IPS DF 19.7 (cell line): ENCODE measurements at regions not wholly inside any gene's neighbourhood (a gene's known extent, or its start where the extent isn't known, plus 50 kb on each side); places are given as distances from the start of the nearest gene placed in this dataset.

Experiments used
- DNase-seq: peaks from one replicate; pipeline ENCODE4 v3.0.0-alpha.2; 2013; ENCODE audit warnings: low read depth, low spot score

GRCh38 chr12:53836119-53836655 lies 84.4 kb upstream of the CISTR start:
- DNase-seq = no peak

DNA sequence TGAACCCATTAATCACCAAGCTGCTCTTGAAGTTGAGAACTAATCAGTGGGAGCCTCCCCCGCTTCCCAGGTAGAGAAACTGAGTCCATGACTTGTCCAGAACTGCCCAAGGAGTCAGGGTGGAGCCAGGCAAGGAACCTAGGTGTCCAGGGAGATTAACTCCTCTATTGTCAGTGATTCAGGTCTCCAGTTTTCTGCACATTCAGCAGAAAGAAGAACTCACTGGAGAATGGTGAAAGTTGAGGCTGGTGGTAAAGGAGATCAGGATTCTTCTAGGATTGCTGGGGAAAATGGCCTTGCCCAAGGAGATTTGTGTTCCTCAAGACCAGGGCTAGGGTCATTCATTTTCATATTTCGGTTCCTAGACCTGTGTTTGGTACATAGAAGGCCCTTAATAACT lies 87.2 kb upstream of the CISTR start:
- DNase-seq = no peak

DNA sequence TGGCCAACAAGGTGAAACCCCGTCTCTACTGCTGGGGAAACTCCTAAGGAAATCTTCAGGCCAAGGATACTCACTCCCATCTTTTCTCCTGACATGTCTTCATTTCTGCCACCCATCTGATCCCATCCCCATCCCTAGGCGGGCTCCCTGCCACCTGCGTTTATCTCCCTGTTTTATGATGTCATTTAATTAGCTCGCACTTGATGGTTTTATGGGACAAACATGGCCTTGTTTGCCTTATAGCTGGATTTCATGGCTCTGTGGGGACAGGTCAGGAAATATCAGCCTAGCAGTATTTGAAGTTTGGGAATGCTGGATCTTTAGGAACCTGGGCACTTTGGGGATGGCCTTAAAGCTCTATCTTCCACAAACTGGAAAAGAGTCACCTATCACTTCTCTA lies 88.5 kb upstream of the CISTR start:
- no peak for DNase-seq

DNA sequence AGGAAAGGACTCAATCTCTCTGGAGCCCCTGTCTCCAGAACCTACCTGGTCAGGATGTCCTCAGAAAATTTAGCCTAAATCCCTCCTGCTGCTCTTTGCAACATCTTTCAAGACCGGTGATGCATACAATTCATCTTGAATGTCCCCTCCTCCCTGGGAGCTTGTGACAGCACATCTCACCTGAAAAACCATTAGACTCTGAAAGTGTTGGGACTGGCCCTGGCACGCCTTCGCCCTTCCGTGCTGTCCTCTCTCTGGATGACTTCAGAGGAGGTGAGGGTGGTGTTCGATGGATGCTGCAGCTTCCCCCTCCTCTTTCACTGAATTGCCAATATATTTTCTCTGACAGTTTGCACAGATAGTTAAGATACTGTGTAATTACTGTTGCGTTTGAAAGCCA lies 90.9 kb upstream of the CISTR start:
- no peak for DNase-seq

- DNase-seq = no peak
Observed at GRCh38 chr12:53843545-53843944, 91.8 kb upstream of the CISTR start.

DNA sequence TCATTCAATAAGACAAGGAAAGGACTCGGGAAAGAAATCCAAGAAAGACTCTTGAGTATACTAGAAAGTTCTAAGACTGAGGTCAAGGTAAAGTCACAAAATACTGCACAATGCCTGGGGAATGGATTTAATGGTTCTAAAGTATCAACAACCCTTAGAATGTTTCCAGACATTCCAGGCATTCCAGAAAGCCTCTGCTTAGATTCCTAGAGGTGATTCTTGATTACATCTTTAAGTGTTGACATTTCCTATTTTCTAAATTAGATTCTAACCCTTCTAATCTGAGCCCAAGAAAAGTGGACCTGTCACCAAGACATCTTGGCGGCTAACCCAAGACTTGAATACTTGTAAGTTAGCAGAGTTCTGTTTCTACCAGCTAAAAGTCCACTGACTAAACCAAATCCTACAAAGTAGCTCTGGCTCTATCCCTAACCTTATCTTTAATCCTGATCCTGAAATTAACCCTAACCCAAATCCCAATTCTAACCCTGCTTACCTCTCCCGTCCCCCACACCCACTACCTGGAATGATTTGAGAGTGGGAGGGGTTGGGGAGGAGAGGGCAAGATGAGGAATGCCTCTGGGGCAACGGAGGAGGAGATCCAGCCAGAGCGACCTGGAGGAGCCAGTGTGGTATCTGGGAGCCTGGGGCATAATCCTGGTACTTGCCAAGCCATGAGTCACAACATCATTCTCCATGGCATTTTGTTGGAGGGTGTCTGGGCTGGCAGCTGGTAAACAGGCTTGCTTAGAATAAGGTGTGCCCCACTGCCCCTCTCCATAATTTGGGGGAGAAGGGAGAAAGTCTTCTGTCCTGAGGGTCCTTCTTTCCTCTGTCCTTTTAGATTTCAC lies 93.4 kb upstream of the HOXC13 start:
- DNase-seq = no peak

DNA sequence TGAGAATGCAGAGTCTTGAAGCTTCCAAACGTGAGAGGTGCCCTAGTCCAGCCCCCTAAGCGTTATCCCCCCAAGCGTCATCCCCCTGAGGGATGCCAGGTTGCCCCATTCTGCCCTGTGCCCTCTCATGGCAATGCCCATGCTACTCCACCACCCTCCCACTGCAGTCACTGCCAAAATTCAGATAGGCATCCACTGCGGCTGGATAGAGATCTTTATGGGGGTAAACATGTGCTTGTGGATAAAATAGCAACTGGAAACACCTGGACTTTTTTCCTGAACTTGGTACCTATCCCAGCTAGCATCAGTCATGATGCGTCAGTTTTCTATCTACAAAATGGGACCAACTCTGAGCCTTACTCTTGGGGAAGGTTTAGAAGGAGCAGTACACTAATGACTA lies 92.7 kb upstream of the HOXC13 start:
- no peak for DNase-seq

GRCh38 chr12:53849113-53849512 lies 89.5 kb upstream of the HOXC13 start:
- DNase-seq = no peak

GRCh38 chr12:53849656-53850055 lies 89.0 kb upstream of the HOXC13 start:
- no peak for DNase-seq

DNA sequence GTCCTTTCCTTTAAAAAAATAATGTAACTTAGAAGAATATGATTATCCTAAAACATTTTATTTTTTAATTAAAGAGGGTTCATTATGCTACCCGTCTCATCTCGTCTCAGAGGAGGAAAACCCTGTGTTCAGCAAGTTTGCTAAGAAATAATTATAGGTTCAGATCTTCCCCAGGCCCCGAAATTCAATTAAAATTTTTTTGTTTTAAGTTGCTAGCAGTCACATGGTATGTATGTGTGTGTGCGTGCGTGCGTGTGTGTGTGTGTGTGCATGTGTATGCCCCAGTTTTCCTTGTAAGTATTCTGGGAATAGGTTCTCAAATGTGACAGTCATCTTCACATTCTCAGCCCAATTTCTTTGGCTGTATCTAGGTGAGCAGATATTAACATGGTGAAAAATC lies 86.6 kb upstream of the HOXC13 start:
- no peak for DNase-seq

- DNase-seq = no peak
Observed at GRCh38 chr12:53852992-53853391, 85.6 kb upstream of the HOXC13 start.

GRCh38 chr12:53854701-53855316 lies 83.8 kb upstream of the HOXC13 start:
- no peak for DNase-seq

- no peak for DNase-seq
Observed at GRCh38 chr12:53856132-53856531, 82.5 kb upstream of the HOXC13 start.

DNA sequence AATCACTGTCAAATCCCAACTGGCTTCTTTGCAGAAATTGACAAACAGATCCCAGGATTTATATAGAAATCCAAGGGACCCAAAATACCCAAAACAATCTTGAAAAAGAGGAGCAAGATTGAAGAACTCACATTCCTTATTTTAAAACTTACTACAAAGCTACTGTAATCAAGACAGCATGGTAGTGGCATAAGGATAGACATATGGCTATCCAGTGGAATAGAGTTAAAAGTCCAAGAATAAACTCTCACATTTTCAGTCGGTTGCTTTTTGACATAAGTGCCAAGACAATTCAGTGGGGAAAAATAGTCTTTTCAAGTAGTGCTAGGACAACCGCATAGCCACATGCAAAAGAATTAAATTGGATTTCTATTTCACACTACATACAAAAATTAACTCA lies 81.0 kb upstream of the HOXC13 start:
- DNase-seq = no peak

DNA sequence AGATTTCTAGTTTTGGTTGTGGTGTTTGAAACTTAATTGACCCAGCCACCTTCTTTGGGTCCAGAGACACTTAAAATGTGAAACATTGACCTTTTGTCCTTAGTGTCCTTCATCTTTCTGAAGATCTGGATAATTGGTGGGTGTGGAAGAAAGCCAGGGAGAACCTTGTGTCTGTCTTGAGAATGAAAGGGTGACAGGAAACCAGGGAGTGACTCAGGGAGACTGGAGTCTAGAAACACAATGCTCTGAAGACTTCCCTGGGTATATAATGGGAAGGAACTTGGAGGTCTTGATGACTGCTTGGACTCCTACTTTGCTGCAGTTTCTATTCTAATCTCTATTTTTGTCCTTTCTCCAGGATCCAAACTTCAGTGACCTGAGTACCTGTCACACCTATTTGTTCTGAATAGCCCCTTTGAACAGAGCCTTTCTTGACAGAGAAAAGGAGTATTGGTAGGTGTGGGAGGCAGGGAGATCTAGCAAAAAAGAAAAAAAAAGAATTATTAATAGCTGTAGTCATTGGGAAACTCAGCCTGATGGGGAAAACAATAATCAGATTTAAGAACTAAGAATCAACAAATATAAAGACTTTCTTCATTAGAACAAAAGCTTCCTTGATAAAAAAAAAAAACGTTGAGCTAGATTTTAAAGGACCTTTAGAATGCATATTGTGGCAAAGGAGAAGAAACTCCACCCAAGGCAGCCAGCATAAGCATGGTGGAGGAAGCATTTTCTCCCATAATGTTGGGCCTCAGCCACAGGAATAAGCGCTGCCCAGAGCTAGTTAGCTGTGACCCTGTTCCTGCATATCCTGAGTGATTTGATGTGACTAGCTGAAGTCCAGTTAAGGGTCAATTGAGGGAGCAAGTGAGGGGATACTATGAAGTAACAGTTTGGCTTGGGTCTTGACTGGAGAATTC lies 77.9 kb upstream of the HOXC13 start:
- no peak for DNase-seq

GRCh38 chr12:53862206-53862605 lies 76.4 kb upstream of the HOXC13 start:
- no peak for DNase-seq

GRCh38 chr12:53862831-53863230 lies 75.8 kb upstream of the HOXC13 start:
- no peak for DNase-seq

DNA sequence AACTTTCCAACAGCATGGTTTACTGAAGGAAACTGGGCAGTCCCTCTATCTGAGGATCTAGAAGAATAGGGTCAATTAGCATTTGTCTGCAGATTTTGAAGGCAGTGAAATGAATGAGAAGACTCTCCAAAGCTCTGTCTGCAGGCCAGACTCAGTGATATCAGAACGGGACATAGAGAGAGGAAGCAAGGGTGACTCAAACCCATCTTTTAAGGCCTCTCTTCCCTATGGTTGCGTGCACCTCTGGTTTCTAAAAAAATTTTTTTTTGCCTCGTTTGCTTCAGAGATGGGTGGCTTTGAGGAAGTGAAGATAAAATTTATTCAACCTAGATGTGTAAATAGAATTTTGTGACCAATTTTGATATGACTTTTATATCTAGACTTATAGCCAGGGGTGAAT lies 71.9 kb upstream of the HOXC13 start:
- no peak for DNase-seq

GRCh38 chr12:53867216-53868012 lies 71.2 kb upstream of the HOXC13 start:
- peak; percentile 28 for DNase-seq

DNA sequence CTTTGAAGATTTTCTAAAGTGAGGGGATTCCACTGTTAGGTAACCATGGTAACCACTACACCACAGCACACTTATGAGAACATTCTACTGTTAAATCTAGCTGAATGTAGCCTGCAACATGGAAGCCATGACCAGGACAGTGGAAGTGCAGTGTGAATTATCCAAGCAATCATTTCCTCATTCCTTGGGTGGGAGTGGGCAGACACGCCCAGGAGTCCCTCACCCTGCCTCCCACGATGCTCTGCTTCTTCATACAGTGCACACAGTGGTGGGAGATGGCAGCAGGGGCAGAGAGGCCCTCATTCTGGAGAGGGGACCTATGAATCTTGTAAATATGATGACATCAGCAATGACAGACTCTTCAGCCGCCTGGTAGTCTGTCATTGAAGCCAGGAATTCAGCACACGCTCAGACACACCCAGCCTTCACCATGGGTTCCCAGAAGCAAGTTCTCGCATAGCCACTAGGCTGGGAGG lies 70.1 kb upstream of the HOXC13 start:
- DNase-seq = no peak

DNA sequence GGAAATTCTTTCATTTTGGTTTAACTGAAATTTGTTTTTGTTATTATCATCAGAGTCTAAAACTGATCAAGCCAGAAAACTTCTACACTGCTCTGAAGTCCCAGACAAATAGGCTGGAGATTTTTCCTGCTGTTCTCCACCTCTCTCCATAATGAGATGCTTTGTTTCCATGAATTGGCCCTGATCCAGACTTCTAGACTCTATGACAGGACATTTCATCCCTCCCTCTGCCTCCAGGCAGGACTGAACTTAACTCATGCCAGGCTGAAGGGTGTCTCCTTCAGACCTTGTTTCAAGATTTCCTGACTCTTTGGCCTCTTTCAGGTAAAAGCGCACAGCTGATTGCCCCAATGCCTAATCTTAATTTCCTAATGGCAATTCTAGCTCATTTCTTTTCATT lies 69.1 kb upstream of the HOXC13 start:
- no peak for DNase-seq
